NB4 (cell line): ENCODE measurements at regions not wholly inside any gene's neighbourhood (a gene's known extent, or its start where the extent isn't known, plus 50 kb on each side); places are given as distances from the start of the nearest gene placed in this dataset.

Source experiments
- DNase-seq: peaks from one replicate; pipeline ENCODE4 v3.0.0; 2010; ENCODE audit warnings: low read depth
- H3K4me3 ChIP-seq: one replicate; pipeline ENCODE4 v1.5.1; 2011; ENCODE audit warnings: mild to moderate bottlenecking, low read depth, low read length, moderate library complexity
- MYC ChIP-seq: IDR thresholded peaks from 2 replicates; pipeline ENCODE4 v1.6.1; 2011; ENCODE audit warnings: low read depth, low read length
- POLR2A ChIP-seq: IDR thresholded peaks from 2 replicates; pipeline ENCODE4 v1.6.1; 2011; ENCODE audit warnings: mild to moderate bottlenecking; ENCODE audit not compliant: insufficient read length; ENCODE audit errors: extremely low read depth
- TF ChIP-seq, protein P1 (sequence below): IDR thresholded peaks from 2 replicates; pipeline ENCODE4 v1.6.1; 2011; ENCODE audit warnings: low read depth, low read length
- TF ChIP-seq, protein P2 (sequence below): IDR thresholded peaks from one replicate; pipeline ENCODE4 v1.5.1; 2012; ENCODE audit warnings: low read depth, low read length

DNA sequence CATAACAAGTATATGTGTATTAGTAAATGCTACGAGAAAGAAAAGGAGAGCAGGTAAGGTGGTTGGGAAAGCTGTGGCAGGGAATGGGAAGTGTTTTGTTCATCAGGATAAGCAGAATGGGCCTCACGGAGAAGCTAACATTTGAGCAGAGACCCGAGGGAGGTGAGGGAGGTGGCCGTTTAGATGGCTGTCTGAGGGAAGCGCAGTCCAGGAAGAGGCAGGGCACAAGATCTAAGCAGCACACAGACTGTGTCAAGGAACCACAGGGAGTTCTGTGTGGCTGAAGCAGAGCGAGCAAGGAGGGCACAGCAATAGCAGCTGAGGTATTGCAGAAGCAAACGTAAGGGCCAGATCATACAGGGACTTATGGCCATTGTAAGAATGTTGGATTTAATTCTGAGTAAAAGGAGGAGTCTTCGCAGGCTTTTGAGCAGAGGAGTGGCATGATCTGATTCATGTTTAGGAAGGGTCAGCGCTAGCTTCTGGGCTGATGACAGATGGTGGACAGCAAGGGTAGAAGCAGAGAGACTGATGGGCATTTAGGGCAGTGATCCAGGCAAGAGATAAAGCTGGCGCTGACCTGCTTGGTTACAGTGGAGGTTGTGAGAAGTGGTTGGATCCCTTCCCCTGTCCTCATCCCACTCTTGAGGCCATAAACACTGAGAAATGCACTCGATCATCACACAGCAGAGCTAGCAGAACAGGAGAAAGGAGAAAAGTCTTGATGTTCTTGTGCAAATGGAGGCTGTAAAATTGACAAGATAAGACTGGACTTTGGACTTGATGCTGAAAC lies 199.9 kb downstream of the LACC1 start:
- TF ChIP-seq, protein P1, sequence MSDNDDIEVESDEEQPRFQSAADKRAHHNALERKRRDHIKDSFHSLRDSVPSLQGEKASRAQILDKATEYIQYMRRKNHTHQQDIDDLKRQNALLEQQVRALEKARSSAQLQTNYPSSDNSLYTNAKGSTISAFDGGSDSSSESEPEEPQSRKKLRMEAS, result no peak
- TF ChIP-seq MYC (no peak), POLR2A (no peak)
- TF ChIP-seq, protein P2, sequence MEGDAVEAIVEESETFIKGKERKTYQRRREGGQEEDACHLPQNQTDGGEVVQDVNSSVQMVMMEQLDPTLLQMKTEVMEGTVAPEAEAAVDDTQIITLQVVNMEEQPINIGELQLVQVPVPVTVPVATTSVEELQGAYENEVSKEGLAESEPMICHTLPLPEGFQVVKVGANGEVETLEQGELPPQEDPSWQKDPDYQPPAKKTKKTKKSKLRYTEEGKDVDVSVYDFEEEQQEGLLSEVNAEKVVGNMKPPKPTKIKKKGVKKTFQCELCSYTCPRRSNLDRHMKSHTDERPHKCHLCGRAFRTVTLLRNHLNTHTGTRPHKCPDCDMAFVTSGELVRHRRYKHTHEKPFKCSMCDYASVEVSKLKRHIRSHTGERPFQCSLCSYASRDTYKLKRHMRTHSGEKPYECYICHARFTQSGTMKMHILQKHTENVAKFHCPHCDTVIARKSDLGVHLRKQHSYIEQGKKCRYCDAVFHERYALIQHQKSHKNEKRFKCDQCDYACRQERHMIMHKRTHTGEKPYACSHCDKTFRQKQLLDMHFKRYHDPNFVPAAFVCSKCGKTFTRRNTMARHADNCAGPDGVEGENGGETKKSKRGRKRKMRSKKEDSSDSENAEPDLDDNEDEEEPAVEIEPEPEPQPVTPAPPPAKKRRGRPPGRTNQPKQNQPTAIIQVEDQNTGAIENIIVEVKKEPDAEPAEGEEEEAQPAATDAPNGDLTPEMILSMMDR, result no peak
- DNase-seq, result no peak
- H3K4me3 ChIP-seq, result no peak overlapping the region

DNA sequence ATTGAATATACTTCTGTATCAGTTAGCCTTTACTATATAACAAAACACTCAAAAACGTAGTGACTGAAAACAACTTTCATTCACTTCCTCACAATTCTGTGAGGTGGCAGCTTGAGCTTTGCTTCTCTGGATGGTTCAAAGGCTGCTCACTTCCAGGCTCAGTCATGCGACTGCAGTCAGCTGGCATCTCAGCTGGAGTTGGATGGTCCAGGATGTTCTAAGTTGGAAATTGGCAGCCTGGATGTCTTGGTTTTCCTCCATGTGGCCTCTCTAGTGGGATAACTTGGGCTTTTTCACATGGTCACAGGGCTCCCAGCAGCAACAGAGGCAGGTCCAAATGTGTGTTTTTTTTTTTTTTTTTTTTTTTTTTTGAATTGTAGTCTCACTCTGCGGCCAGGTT lies 204.4 kb downstream of the LACC1 start:
- H3K4me3 ChIP-seq, result no peak overlapping the region
- TF ChIP-seq POLR2A (no peak), MYC (no peak)
- TF ChIP-seq, protein P1, result no peak
- TF ChIP-seq, protein P2, result no peak
- no peak for DNase-seq

DNA sequence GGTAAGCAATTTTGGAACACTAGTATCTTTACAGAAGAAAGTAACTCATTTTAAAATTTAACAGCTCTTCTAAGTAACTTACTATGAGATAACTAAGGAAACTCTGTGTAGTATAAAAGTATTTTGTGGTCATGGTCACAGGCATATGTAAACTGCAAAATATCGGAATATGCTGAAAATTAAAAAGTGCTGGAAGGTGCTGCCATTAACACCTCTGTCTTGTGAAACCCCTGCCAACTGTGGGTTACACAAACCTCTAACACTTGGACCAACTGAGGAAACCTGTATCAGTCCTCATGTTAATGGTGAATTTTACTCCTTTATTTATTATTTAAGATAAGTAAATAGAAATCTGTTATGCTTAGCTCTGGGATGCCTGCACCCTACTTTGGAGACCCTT lies 206.7 kb downstream of the LACC1 start:
- DNase-seq, result no peak
- TF ChIP-seq, protein P2, result no peak
- TF ChIP-seq MYC (no peak), POLR2A (no peak)
- TF ChIP-seq, protein P1, result no peak
- no peak overlapping the region for H3K4me3 ChIP-seq

DNA sequence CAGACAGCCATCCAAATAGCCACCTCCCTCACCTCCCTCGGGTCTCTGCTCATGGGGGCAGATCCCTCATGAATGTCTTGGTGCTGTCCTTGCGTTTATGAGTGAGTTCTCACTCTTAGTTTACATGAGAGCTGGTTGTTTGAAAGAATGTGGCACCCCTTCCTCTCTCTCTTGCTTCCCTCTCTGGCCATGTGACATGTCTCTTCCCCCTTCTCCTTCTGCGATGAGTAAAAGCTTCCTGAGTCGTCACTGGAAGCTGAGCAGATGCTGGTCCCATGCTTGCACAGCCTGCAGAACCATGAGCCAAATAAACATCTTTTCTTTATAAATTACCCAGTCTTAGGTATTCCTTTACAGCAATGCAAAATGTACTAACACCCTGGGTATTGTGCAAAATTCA lies 208.7 kb downstream of the LACC1 start:
- TF ChIP-seq, protein P1, result no peak
- no peak for TF ChIP-seq POLR2A
- TF ChIP-seq MYC, result no peak
- TF ChIP-seq, protein P2, result no peak
- DNase-seq, result no peak
- H3K4me3 ChIP-seq, result no peak overlapping the region

DNA sequence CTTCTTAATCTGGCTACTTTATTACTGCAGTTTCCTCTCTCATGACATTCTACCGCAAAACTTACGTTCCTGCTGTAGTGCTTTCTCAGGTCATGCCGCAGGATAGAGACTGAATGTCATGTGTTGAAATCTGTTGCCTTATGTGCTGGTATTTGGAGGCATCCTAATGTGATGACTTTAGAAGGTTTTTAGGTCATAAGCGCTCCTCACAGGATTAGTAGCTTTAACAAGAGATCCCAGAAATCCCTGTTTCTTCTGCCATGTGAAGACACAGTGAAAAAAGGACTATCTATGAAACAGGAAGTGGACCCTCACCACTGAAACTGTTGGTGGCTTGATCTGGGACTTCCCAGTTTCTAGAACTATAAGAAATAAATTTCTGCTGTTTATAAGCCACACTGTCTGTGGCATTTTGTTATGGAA lies 209.3 kb downstream of the LACC1 start:
- no peak for TF ChIP-seq MYC
- no peak for TF ChIP-seq POLR2A
- TF ChIP-seq, protein P1, result no peak
- TF ChIP-seq, protein P2, result no peak
- no peak overlapping the region for H3K4me3 ChIP-seq
- DNase-seq, result peak; percentile 24
